IMR-90 (cell line): ENCODE measurements at regions not wholly inside any gene's neighbourhood (a gene's known extent, or its start where the extent isn't known, plus 50 kb on each side); places are given as distances from the start of the nearest gene placed in this dataset.

Source experiments
- BHLHE40 ChIP-seq: fragments of 150-350 bp; IDR thresholded peaks from 2 replicates; pipeline ENCODE4 v1.6.1; 2016; ENCODE audit warnings: mild to moderate bottlenecking, low read depth, low read length
- CEBPB ChIP-seq: IDR thresholded peaks from 2 replicates; pipeline ENCODE4 v1.6.1; 2012; ENCODE audit warnings: low read depth, low read length, improper control_type of control experiment
- CTCF ChIP-seq: conservative IDR thresholded peaks from 2 replicates; pipeline ENCODE4 v1.5.1; 2012; ENCODE audit warnings: mild to moderate bottlenecking, low read depth, low read length, improper control_type of control experiment
- MAFK ChIP-seq: IDR thresholded peaks from 2 replicates; pipeline ENCODE4 v1.6.1; 2012; ENCODE audit warnings: low read depth, low read length, improper control_type of control experiment
- POLR2A ChIP-seq: IDR thresholded peaks from 2 replicates; pipeline ENCODE4 v1.6.1; 2012; ENCODE audit warnings: mild to moderate bottlenecking, low read depth, low read length
- RAD21 ChIP-seq: IDR thresholded peaks from 2 replicates; pipeline ENCODE4 v1.6.1; 2012; ENCODE audit warnings: low read length, improper control_type of control experiment
- USF2 ChIP-seq: fragments of 150-350 bp; IDR thresholded peaks from 2 replicates; pipeline ENCODE4 v1.6.1; 2017; ENCODE audit warnings: mild to moderate bottlenecking, antibody characterized with exemption, low read length, low read depth

GRCh38 chr15:47990821-47991220, 130.0 kb upstream of the SLC24A5 start:
- no peak for TF ChIP-seq USF2
- TF ChIP-seq CTCF = no peak
- no peak for TF ChIP-seq MAFK
- no peak for TF ChIP-seq BHLHE40
- TF ChIP-seq CEBPB = no peak
- no peak for TF ChIP-seq RAD21
- no peak for TF ChIP-seq POLR2A
